WI38 (cell line): ENCODE measurements at regions not wholly inside any gene's neighbourhood (a gene's known extent, or its start where the extent isn't known, plus 50 kb on each side); places are given as distances from the start of the nearest gene placed in this dataset.

ENCODE experiments used
- H3K4me3 ChIP-seq: 2 replicates; pipeline ENCODE4 v1.5.1; 2011; ENCODE audit warnings: low read depth, mild to moderate bottlenecking, control low read depth, low read length
- CTCF ChIP-seq: IDR thresholded peaks from 2 replicates; pipeline ENCODE4 v1.5.1; 2012; ENCODE audit warnings: low read depth, mild to moderate bottlenecking, control low read depth, low read length

GRCh38 chr22:49325531-49326395, 501.9 kb downstream of the BRD1 start:
- H3K4me3 ChIP-seq, result no peak overlapping the region
- no peak for TF ChIP-seq CTCF

GRCh38 chr22:49324527-49325491, 502.9 kb downstream of the BRD1 start:
- H3K4me3 ChIP-seq, result no peak overlapping the region
- TF ChIP-seq CTCF, result no peak

- TF ChIP-seq CTCF, result no peak
- no peak overlapping the region for H3K4me3 ChIP-seq
Observed at GRCh38 chr22:49323751-49324415, 503.8 kb downstream of the BRD1 start.

- TF ChIP-seq CTCF, result no peak
- no peak overlapping the region for H3K4me3 ChIP-seq
Observed at GRCh38 chr22:49322861-49323622, 504.6 kb downstream of the BRD1 start.

DNA sequence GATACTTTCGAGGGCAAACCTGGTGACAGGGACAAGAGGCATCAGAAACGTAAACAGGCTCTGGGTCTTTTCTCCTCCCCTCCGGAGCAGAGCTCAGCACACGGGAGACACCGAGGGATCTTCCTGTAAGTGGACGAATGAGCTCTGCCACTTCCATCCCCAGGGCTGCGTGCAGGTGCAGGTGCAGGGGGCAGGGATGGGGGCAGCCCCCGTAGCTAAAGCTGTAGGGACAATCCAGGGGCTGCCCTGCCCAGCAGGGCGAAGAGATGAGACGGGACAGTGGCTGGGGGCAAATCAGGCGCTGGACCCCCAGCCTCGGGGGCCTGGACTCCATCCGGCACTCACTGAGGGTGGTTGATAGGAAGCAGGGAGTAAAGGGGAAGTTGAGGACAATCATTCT, 505.4 kb downstream of the BRD1 start:
- TF ChIP-seq CTCF, result no peak
- no peak overlapping the region for H3K4me3 ChIP-seq

GRCh38 chr22:49321477-49322055, 506.1 kb downstream of the BRD1 start:
- no peak overlapping the region for H3K4me3 ChIP-seq
- TF ChIP-seq CTCF, result no peak
